WTC11 (cell line): ENCODE measurements at regions not wholly inside any gene's neighbourhood (a gene's known extent, or its start where the extent isn't known, plus 50 kb on each side); places are given as distances from the start of the nearest gene placed in this dataset.

Experiments used
- ATF3 ChIP-seq: sonication (generic); formaldehyde crosslinking; conservative IDR thresholded peaks from 2 replicates; pipeline ENCODE4 v1.8.1; 2022; ENCODE audit warnings: mild to moderate bottlenecking, missing genetic modification reagents
- CTCF ChIP-seq: fragments of 200-600 bp; IDR thresholded peaks from 2 replicates; pipeline ENCODE4 v1.8.0; 2022; ENCODE audit warnings: antibody characterized with exemption
- ESRRA ChIP-seq: sonication (generic); formaldehyde crosslinking; IDR thresholded peaks from 2 replicates; pipeline ENCODE4 v1.8.1; 2022; ENCODE audit warnings: mild to moderate bottlenecking, missing genetic modification reagents, borderline replicate concordance
- FOXJ3 ChIP-seq: sonication (generic); formaldehyde crosslinking; IDR thresholded peaks from 2 replicates; pipeline ENCODE4 v1.9.0; 2021; ENCODE audit warnings: missing genetic modification reagents, mild to moderate bottlenecking, borderline replicate concordance
- FOXK1 ChIP-seq: sonication (generic); formaldehyde crosslinking; IDR thresholded peaks from 2 replicates; pipeline ENCODE4 v1.8.0; 2022; ENCODE audit warnings: mild to moderate bottlenecking, moderate library complexity, missing genetic modification reagents
- IRF1 ChIP-seq: sonication (generic); formaldehyde crosslinking; IDR thresholded peaks from 2 replicates; pipeline ENCODE4 v1.8.0; 2023; ENCODE audit warnings: missing genetic modification reagents
- JUN ChIP-seq: sonication (generic); formaldehyde crosslinking; IDR thresholded peaks from 2 replicates; pipeline ENCODE4 v1.8.0; 2023; ENCODE audit warnings: mild to moderate bottlenecking, missing genetic modification reagents
- NFYB ChIP-seq: sonication (generic); formaldehyde crosslinking; conservative IDR thresholded peaks from 2 replicates; pipeline ENCODE4 v1.8.0; 2022; ENCODE audit warnings: low read depth, missing genetic modification reagents
- NR1H2 ChIP-seq: sonication (generic); formaldehyde crosslinking; IDR thresholded peaks from 2 replicates; pipeline ENCODE4 v1.9.0; 2021; ENCODE audit warnings: mild to moderate bottlenecking, moderate library complexity, missing genetic modification reagents
- PREB ChIP-seq: sonication (generic); formaldehyde crosslinking; IDR thresholded peaks from 2 replicates; pipeline ENCODE4 v1.8.1; 2022; ENCODE audit warnings: mild to moderate bottlenecking, missing genetic modification reagents, moderate library complexity, borderline replicate concordance
- USF1 ChIP-seq: sonication (generic); formaldehyde crosslinking; IDR thresholded peaks from 2 replicates; pipeline ENCODE4 v1.8.0; 2022; ENCODE audit warnings: mild to moderate bottlenecking, missing genetic modification reagents
- ZNF263 ChIP-seq: sonication (generic); formaldehyde crosslinking; IDR thresholded peaks from 2 replicates; pipeline ENCODE4 v1.8.1; 2022; ENCODE audit warnings: low read depth, mild to moderate bottlenecking, moderate library complexity, missing genetic modification reagents
- ZNF317 ChIP-seq: sonication (generic); formaldehyde crosslinking; IDR thresholded peaks from 2 replicates; pipeline ENCODE4 v1.8.1; 2023; ENCODE audit warnings: low read depth, mild to moderate bottlenecking, moderate library complexity, missing genetic modification reagents, borderline replicate concordance
- ZNF416 ChIP-seq: fragments of 250-450 bp; sonication (Bioruptor Pico); IDR thresholded peaks from 2 replicates; pipeline ENCODE4 v1.9.0; 2021; ENCODE audit warnings: mild to moderate bottlenecking, inconsistent platforms

GRCh38 chr3:53969086-53969485, 77.4 kb upstream of the SELENOK start:
- TF ChIP-seq CTCF (no peak), ATF3 (CRISPR knock-in tag) (no peak), ESRRA (CRISPR knock-in tag) (no peak), USF1 (CRISPR knock-in tag) (no peak), ZNF263 (CRISPR knock-in tag) (no peak), IRF1 (CRISPR knock-in tag) (no peak), ZNF416 (CRISPR knock-in tag) (no peak), NFYB (no peak), NR1H2 (no peak), FOXJ3 (CRISPR knock-in tag) (no peak), PREB (CRISPR knock-in tag) (no peak), ZNF317 (no peak), JUN (no peak), FOXK1 (no peak)
